Transverse colon (tissue), 4 donors: ENCODE measurements at regions not wholly inside any gene's neighbourhood (a gene's known extent, or its start where the extent isn't known, plus 50 kb on each side); places are given as distances from the start of the nearest gene placed in this dataset.

ENCODE experiments used
- EP300 ChIP-seq: sonication (generic); formaldehyde crosslinking; IDR thresholded peaks from one replicate; pipeline ENCODE4 v1.6.1; 2017; ENCODE audit warnings: antibody characterized with exemption, low read depth
- POLR2A ChIP-seq: fragments of 450-650 bp; IDR thresholded peaks from one replicate; pipeline ENCODE4 v1.6.1; 2016; ENCODE audit warnings: antibody characterized with exemption, mild to moderate bottlenecking, moderate library complexity
- POLR2AphosphoS5 ChIP-seq, 3 donors: sonication (generic); formaldehyde crosslinking; IDR thresholded peaks; one replicate each; pipeline ENCODE4 v1.6.1; 2016; ENCODE audit warnings: antibody characterized with exemption in 3 of 3
- TF ChIP-seq, protein P1 (sequence below), 5 experiments: fragments of 200-600 bp in 3 of 5; fragments of 450-650 bp in 2 of 5; sonication (generic) in 3 of 5; IDR thresholded peaks; 1 replicate in 2 of 5; 2 replicates in 3 of 5; pipeline ENCODE4 v1.5.1; 2016 to 2017; ENCODE audit warnings: antibody characterized with exemption in 5 of 5, inconsistent platforms in 3 of 5, mild to moderate bottlenecking in 2 of 5, moderate library complexity in 1 of 5

DNA sequence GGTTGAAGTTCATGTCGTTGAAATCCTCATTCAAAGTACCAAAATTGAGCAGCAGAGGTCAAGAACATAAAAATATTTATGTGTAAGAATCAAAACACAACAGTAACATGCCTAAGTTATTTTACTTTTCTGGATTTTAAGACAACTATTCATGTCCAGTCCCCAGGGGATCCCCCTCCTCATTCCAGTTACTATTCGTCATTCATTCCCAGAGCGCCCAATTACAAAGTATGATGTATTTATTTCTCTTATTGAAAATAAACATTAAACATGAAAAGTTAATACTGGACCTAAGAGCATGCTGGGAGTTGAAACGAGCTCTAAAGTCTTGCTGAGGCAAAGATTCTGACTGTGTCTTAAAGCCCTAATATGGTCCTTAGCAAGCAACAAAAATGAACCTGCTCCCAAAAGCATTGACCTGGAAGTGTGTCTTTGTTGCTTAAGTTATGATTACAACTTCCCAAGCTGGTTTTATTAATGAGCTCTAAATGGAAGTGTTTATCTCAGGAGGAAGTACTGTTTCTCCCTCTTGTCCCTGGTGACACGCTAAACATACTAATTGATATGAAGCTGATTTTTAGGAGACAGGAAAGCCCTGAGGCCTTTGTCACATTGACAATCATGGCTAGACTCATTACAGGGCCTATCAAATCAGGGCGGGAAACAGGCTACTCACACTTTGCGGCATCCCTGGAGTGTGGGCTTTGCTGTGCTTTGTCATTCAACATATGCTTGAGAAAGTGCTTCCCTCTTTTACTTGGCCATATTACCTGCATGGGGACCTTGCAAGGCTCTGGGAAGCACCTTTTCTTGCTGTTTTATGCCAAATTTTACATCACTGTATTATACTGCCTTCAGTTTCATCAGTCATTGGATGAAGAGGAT lies 192.2 kb upstream of the DTNBP1 start:
- TF ChIP-seq, protein P1, sequence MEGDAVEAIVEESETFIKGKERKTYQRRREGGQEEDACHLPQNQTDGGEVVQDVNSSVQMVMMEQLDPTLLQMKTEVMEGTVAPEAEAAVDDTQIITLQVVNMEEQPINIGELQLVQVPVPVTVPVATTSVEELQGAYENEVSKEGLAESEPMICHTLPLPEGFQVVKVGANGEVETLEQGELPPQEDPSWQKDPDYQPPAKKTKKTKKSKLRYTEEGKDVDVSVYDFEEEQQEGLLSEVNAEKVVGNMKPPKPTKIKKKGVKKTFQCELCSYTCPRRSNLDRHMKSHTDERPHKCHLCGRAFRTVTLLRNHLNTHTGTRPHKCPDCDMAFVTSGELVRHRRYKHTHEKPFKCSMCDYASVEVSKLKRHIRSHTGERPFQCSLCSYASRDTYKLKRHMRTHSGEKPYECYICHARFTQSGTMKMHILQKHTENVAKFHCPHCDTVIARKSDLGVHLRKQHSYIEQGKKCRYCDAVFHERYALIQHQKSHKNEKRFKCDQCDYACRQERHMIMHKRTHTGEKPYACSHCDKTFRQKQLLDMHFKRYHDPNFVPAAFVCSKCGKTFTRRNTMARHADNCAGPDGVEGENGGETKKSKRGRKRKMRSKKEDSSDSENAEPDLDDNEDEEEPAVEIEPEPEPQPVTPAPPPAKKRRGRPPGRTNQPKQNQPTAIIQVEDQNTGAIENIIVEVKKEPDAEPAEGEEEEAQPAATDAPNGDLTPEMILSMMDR (IDR thresholded peaks at IDR 0.05): no peak
- TF ChIP-seq POLR2A (no peak), POLR2AphosphoS5 (IDR thresholded peaks at IDR 0.05) (no peak), EP300 (no peak)
